Vagina (tissue), 2 donors: ENCODE measurements at regions not wholly inside any gene's neighbourhood (a gene's known extent, or its start where the extent isn't known, plus 50 kb on each side); places are given as distances from the start of the nearest gene placed in this dataset.

ENCODE experiments used
- CTCF ChIP-seq, 3 experiments: fragments of 450-650 bp in 2 of 3; fragments of 200-600 bp in 1 of 3; sonication (generic) in 1 of 3; IDR thresholded peaks; one replicate each; pipeline ENCODE4 v1.5.1; 2017 to 2019; ENCODE audit warnings: antibody characterized with exemption in 3 of 3, mild to moderate bottlenecking in 2 of 3, moderate library complexity in 2 of 3
- POLR2A ChIP-seq, 2 donors: fragments of 450-650 bp; IDR thresholded peaks; one replicate each; pipeline ENCODE4 v1.6.1; 2017; ENCODE audit warnings: antibody characterized with exemption in 2 of 2, mild to moderate bottlenecking in 2 of 2, moderate library complexity in 2 of 2

GRCh38 chr12:93200291-93200917 is 177.3 kb upstream of the NUDT4 start:
- TF ChIP-seq CTCF (IDR thresholded peaks at IDR 0.05) (no peak), POLR2A (IDR thresholded peaks at IDR 0.05) (no peak)
